HepG2 (cell line): ENCODE measurements at regions not wholly inside any gene's neighbourhood (a gene's known extent, or its start where the extent isn't known, plus 50 kb on each side); places are given as distances from the start of the nearest gene placed in this dataset.

ENCODE experiments used
- ATAC-seq: fragments of 200-7000 bp; cut with Tn5 transposase; 3 replicates; pipeline ENCODE4 v1.9.1; 2020; ENCODE audit warnings: mild to moderate bottlenecking, moderate library complexity
- BruUV-seq: library from RNA; stranded (reverse); fragments of 400-500 nt; replicated peaks from 2 replicates; lab custom pipeline; 2021; lab: Mats Ljungman, UMichigan
- CTCF ChIA-PET: fragments of 300-600 bp; formaldehyde crosslinking; extraction: SDS; loops from one replicate; lab custom pipeline; 2021; ENCODE audit warnings: low total read pairs, inconsistent platforms, low intra/inter-chr PET ratio; lab: Yijun Ruan, JAX
- POLR2A ChIA-PET: fragments of 350-600 bp; sonication (Branson Sonifier 250); formaldehyde crosslinking; loops from one replicate; lab custom pipeline; 2020; ENCODE audit warnings: antibody characterized with exemption, inconsistent platforms; lab: Yijun Ruan, JAX
- DNase-seq: peaks from one replicate; pipeline ENCODE4 v3.0.0-alpha.2; 2015; ENCODE audit warnings: low spot score
- FAIRE-seq: peaks from 3 replicates; lab custom pipeline; 2011; peaks lifted over from hg19 to GRCh38; lab: Jason Lieb, UNC
- H2AFZ ChIP-seq: one replicate; pipeline ENCODE4 v1.6.1; 2011; ENCODE audit warnings: low read length, inconsistent platforms
- H3K27ac ChIP-seq: fragments of 300-600 bp; 3 replicates; pipeline ENCODE4 v1.8.0; 2011; ENCODE audit warnings: mixed run types, mild to moderate bottlenecking, mixed read lengths, low read length, inconsistent platforms; ENCODE audit not compliant: insufficient read depth; ENCODE audit errors: extremely low read length
- H3K27me3 ChIP-seq, 2 experiments: fragments of 200-600 bp in 1 of 2; 2 replicates in 1 of 2; 3 replicates in 1 of 2; pipeline versions ENCODE4 v1.6.0 to v1.8.0; 2011; ENCODE audit warnings: low read length in 2 of 2, mild to moderate bottlenecking in 2 of 2, moderate library complexity in 2 of 2, inconsistent platforms in 1 of 2; ENCODE audit not compliant: insufficient read depth in 2 of 2, control insufficient read depth in 1 of 2
- H3K36me3 ChIP-seq, 2 experiments: fragments of 200-600 bp in 1 of 2; replicated peaks in 1 of 2; 2 replicates in 1 of 2; 3 replicates in 1 of 2; pipeline versions ENCODE4 v1.5.1 to v1.8.0; 2011; ENCODE audit warnings: low read length in 2 of 2, inconsistent platforms in 1 of 2; ENCODE audit not compliant: insufficient read depth in 2 of 2, control insufficient read depth in 1 of 2
- H3K4me1 ChIP-seq: 2 replicates; pipeline ENCODE4 v1.5.1; 2012; ENCODE audit warnings: low read length, inconsistent platforms; ENCODE audit not compliant: insufficient read depth
- H3K4me2 ChIP-seq: 2 replicates; pipeline ENCODE4 v1.6.0; 2011; ENCODE audit warnings: low read depth, low read length, inconsistent platforms
- H3K4me3 ChIP-seq, 3 experiments: fragments of 200-600 bp in 1 of 3; sonication (generic), shearing (Covaris generic) in 1 of 3; replicated peaks in 1 of 3; 2 replicates each; pipeline ENCODE4 v1.5.1; 2011 to 2016; ENCODE audit warnings: low read length in 3 of 3, inconsistent platforms in 2 of 3, low read depth in 2 of 3, mild to moderate bottlenecking in 2 of 3, control low read depth in 1 of 3, mixed read lengths in 1 of 3; ENCODE audit not compliant: insufficient read depth in 1 of 3
- H3K79me2 ChIP-seq: one replicate; pipeline ENCODE4 v1.6.1; 2011; ENCODE audit warnings: low read length, inconsistent platforms; ENCODE audit not compliant: insufficient read depth
- H3K9ac ChIP-seq: 2 replicates; pipeline ENCODE4 v1.6.0; 2011; ENCODE audit warnings: mild to moderate bottlenecking, low read depth, low read length, inconsistent platforms; ENCODE audit not compliant: insufficient read depth
- H3K9me3 ChIP-seq: 2 replicates; pipeline ENCODE4 v1.5.1; 2012; ENCODE audit warnings: mild to moderate bottlenecking, low read length
- H4K20me1 ChIP-seq: 2 replicates; pipeline ENCODE4 v1.6.0; 2011; ENCODE audit warnings: inconsistent platforms, mild to moderate bottlenecking, low read length, moderate library complexity; ENCODE audit not compliant: insufficient read depth
- CCAR2 ChIP-seq: fragments of 200-400 bp; formaldehyde crosslinking; optimal IDR thresholded peaks from 2 replicates; pipeline ENCODE3; 2018; ENCODE audit warnings: low read depth, mild to moderate bottlenecking, low read length, moderate library complexity
- DRAP1 ChIP-seq: IDR thresholded peaks from 2 replicates; pipeline ENCODE4 v1.6.1; 2016; ENCODE audit warnings: missing genetic modification reagents, missing compliant biosample characterization
- ETV5 ChIP-seq: IDR thresholded peaks from 2 replicates; pipeline ENCODE4 v1.6.1; 2018; ENCODE audit warnings: missing biosample characterization, missing genetic modification reagents, inconsistent platforms, borderline replicate concordance
- SAFB2 ChIP-seq: sonication (generic); formaldehyde crosslinking; IDR thresholded peaks from 2 replicates; pipeline ENCODE4 v1.5.1; 2020; ENCODE audit warnings: missing genetic modification reagents, low read depth, mild to moderate bottlenecking, borderline replicate concordance
- THAP9 ChIP-seq: sonication (generic); formaldehyde crosslinking; IDR thresholded peaks from 2 replicates; pipeline ENCODE4; 2020; ENCODE audit warnings: missing genetic modification reagents, mild to moderate bottlenecking, borderline replicate concordance
- ZBTB20 ChIP-seq: sonication (generic); formaldehyde crosslinking; IDR thresholded peaks from 2 replicates; pipeline ENCODE4 v1.8.1; 2023; ENCODE audit warnings: missing genetic modification reagents, low read depth, mild to moderate bottlenecking, borderline replicate concordance
- ZC3H13 ChIP-seq: sonication (generic); formaldehyde crosslinking; IDR thresholded peaks from 2 replicates; pipeline ENCODE4 v1.8.1; 2023; ENCODE audit warnings: mild to moderate bottlenecking, missing genetic modification reagents, moderate library complexity
- ZC3H4 ChIP-seq: sonication (generic); formaldehyde crosslinking; IDR thresholded peaks from 2 replicates; pipeline ENCODE4 v1.4.0; 2020; ENCODE audit warnings: missing genetic modification reagents, borderline replicate concordance
- ZNF121 ChIP-seq: sonication (generic); formaldehyde crosslinking; IDR thresholded peaks from 2 replicates; pipeline ENCODE4 v1.5.0; 2020; ENCODE audit warnings: mild to moderate bottlenecking, missing genetic modification reagents
- ZNF274 ChIP-seq: sonication (generic); formaldehyde crosslinking; IDR thresholded peaks from 2 replicates; pipeline ENCODE4 v1.5.1; 2020; ENCODE audit warnings: mild to moderate bottlenecking, missing genetic modification reagents
- ZNF556 ChIP-seq: sonication (generic); formaldehyde crosslinking; IDR thresholded peaks from 2 replicates; pipeline ENCODE4 v1.4.0; 2020; ENCODE audit warnings: mild to moderate bottlenecking, missing genetic modification reagents, borderline replicate concordance
- WGBS: methylation state at CpG from one replicate; pipeline ENCODE4 v1.1.6; 2017; ENCODE audit warnings: low lambda C conversion rate; 5-methylcytosine and 5-hydroxymethylcytosine counted together
- in situ Hi-C: cut with HindIII; loops from 2 replicates; pipeline ENCODE4 v1.10.0; 2017; ENCODE audit warnings: low pct_unique_long_range_greater_than_20kb; ENCODE audit not compliant: extremely low pct_ligation_motif_present
- intact Hi-C: fragments of 100-400 bp; cut with micrococcal nuclease; formaldehyde crosslinking; loops from one replicate; pipeline ENCODE4 v1.10.0; 2022; ENCODE audit not compliant: unreplicated experiment

- TF ChIP-seq ZC3H13: no peak
Observed at GRCh38 chr19:30111021-30111855, 169.2 kb downstream of the URI1 start (continued).

- Histone ChIP-seq H4K20me1 (no peaks in the 10 kb centered on the region), H3K9ac (no peak overlapping the region), H2AFZ (no peak overlapping the region), H3K79me2 (no peaks in the 10 kb centered on the region), H3K27me3 (peaks cover 3 to 4% of the 10 kb centered on the region in 2 experiments; a peak in 2 of 5 replicates), H3K9me3 (no peaks in the 10 kb centered on the region), H3K4me3 (no peak overlapping the region), H3K4me1 (0 out of 2 replicates have a peak, but pooled peaks cover 7% of the 10 kb centered on the region), H3K4me2 (no peak overlapping the region), H3K27ac (no peak overlapping the region), H3K36me3 (no peaks in the 10 kb centered on the region)
- ATAC-seq (no peak), DNase-seq (no peak), FAIRE-seq (no peak)
- POLR2A ChIA-PET: no interaction called here
- CTCF ChIA-PET: no interaction called here
- WGBS: 81% methylated on average over 2 of the region's 9 CpGs
- in situ Hi-C loops (no loop called here), intact Hi-C loops (no loop called here)
- BruUV-seq: no TSS peak
- TF ChIP-seq ZNF556 (no peak), THAP9 (CRISPR knock-in tag) (no peak), ZNF121 (no peak), CCAR2 (no peak), ZBTB20 (CRISPR knock-in tag) (no peak), ZC3H4 (CRISPR knock-in tag) (no peak), SAFB2 (CRISPR knock-in tag) (no peak), ETV5 (CRISPR knock-in tag) (no peak), DRAP1 (CRISPR knock-in tag) (no peak), ZNF274 (CRISPR knock-in tag) (no peak)
Observed at GRCh38 chr19:30112171-30112570, 170.1 kb downstream of the URI1 start.
